ENCODE measurements at regions not wholly inside any gene's neighbourhood (a gene's known extent, or its start where the extent isn't known, plus 50 kb on each side); places are given as distances from the start of the nearest gene placed in this dataset.

DNA sequence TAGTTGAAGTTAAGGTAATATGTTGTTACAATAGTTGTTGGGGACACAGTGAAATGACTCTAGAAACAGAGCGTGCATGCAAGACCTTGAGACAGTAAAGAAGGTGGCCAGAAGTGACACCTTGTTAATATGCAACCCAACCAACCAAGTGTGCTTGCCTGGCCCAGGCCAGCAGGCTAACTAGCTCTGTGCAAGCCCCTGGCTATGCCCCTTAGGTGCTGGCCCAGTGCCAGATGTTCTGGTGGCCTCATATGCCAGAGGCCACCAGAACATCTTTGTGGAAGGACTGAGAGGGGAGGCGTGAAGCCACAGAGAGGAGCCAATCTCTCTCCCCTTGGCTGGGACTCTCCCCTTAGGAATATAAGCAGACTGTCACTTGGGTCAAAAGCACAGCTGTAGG lies 111.2 kb upstream of the JUN start:
- TF ChIP-seq, protein P1, sequence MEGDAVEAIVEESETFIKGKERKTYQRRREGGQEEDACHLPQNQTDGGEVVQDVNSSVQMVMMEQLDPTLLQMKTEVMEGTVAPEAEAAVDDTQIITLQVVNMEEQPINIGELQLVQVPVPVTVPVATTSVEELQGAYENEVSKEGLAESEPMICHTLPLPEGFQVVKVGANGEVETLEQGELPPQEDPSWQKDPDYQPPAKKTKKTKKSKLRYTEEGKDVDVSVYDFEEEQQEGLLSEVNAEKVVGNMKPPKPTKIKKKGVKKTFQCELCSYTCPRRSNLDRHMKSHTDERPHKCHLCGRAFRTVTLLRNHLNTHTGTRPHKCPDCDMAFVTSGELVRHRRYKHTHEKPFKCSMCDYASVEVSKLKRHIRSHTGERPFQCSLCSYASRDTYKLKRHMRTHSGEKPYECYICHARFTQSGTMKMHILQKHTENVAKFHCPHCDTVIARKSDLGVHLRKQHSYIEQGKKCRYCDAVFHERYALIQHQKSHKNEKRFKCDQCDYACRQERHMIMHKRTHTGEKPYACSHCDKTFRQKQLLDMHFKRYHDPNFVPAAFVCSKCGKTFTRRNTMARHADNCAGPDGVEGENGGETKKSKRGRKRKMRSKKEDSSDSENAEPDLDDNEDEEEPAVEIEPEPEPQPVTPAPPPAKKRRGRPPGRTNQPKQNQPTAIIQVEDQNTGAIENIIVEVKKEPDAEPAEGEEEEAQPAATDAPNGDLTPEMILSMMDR (IDR thresholded peaks at IDR 0.05; ENCODE audit: control extremely low read depth in 1 of 3, insufficient read depth in 1 of 3, low read depth in 1 of 3, low read length in 3 of 3), result no peak
- TF ChIP-seq BACH1 (IDR thresholded peaks at IDR 0.05; ENCODE audit: low read length), result no peak
- TF ChIP-seq POLR2AphosphoS5 (IDR thresholded peaks at IDR 0.05; ENCODE audit: low read depth, low read length), result no peak

Measured in H1 (cell line).